ENCODE measurements at regions not wholly inside any gene's neighbourhood (a gene's known extent, or its start where the extent isn't known, plus 50 kb on each side); places are given as distances from the start of the nearest gene placed in this dataset.
A peak's percentile ranks its signal among the peaks of the same experiment; 100 is the strongest.

- no peak for DNase-seq
- intact Hi-C loops (cut with DNase I), result no loop called here
- no peak for TF ChIP-seq CTCF (IDR thresholded peaks at IDR 0.05)
- Histone ChIP-seq H3K4me3 (no peak overlapping the region), H3K36me3 (no peaks in the 10 kb centered on the region), H3K4me1 (peaks cover 7% of the 10 kb centered on the region), H3K9me3 (no peaks in the 10 kb centered on the region), H3K27ac (no peak overlapping the region), H3K27me3 (ENCODE audit: low read depth) (no peaks in the 10 kb centered on the region)
- ATAC-seq, result no peak
Observed at GRCh38 chr14:53529519-53529918, 376.4 kb upstream of the DDHD1 start.

- no peaks in the 10 kb centered on the region for H3K36me3 ChIP-seq
Observed at GRCh38 chr14:53528185-53528671, 375.1 kb upstream of the DDHD1 start.

GRCh38 chr14:53526200-53526599 is 373.1 kb upstream of the DDHD1 start:
- H3K9me3 ChIP-seq, result no peaks in the 10 kb centered on the region
- H3K4me3 ChIP-seq, result no peak overlapping the region
- no peak for TF ChIP-seq CTCF (IDR thresholded peaks at IDR 0.05)
- H3K27ac ChIP-seq, result no peak overlapping the region
- H3K27me3 ChIP-seq (ENCODE audit: low read depth), result no peaks in the 10 kb centered on the region
- H3K4me1 ChIP-seq, result peaks cover 7% of the 10 kb centered on the region
- intact Hi-C loops (cut with DNase I), result no loop called here
- no peak for ATAC-seq
- DNase-seq, result no peak
- no peaks in the 10 kb centered on the region for H3K36me3 ChIP-seq

More at GRCh38 chr14:53528185-53528671, 375.1 kb upstream of the DDHD1 start:
- intact Hi-C loops (cut with DNase I), result no loop called here
- DNase-seq (peak; percentile 46), ATAC-seq (peak; percentile 85 to 86)
- Histone ChIP-seq H3K9me3 (no peaks in the 10 kb centered on the region), H3K27me3 (ENCODE audit: low read depth) (no peaks in the 10 kb centered on the region), H3K4me1 (peaks cover 7% of the 10 kb centered on the region), H3K27ac (no peak overlapping the region), H3K4me3 (no peak overlapping the region)
- TF ChIP-seq CTCF (IDR thresholded peaks at IDR 0.05), result no peak

GRCh38 chr14:53525608-53526007 is 372.5 kb upstream of the DDHD1 start:
- TF ChIP-seq CTCF (IDR thresholded peaks at IDR 0.05), result no peak
- H3K27ac ChIP-seq, result no peak overlapping the region
- no peaks in the 10 kb centered on the region for H3K27me3 ChIP-seq (ENCODE audit: low read depth)
- intact Hi-C loops (cut with DNase I), result no loop called here
- DNase-seq, result no peak
- H3K4me3 ChIP-seq, result no peak overlapping the region
- H3K9me3 ChIP-seq, result no peaks in the 10 kb centered on the region
- no peaks in the 10 kb centered on the region for H3K36me3 ChIP-seq
- H3K4me1 ChIP-seq, result peaks cover 7% of the 10 kb centered on the region
- ATAC-seq, result peak in 1 of 2 donors; percentile 19

- no peak for TF ChIP-seq CTCF (IDR thresholded peaks at IDR 0.05)
- Histone ChIP-seq H3K4me1 (peaks cover 7% of the 10 kb centered on the region), H3K36me3 (no peaks in the 10 kb centered on the region), H3K27me3 (ENCODE audit: low read depth) (no peaks in the 10 kb centered on the region), H3K4me3 (no peak overlapping the region), H3K27ac (no peak overlapping the region), H3K9me3 (no peaks in the 10 kb centered on the region)
- ATAC-seq, result no peak
- no peak for DNase-seq
- intact Hi-C loops (cut with DNase I), result no loop called here
Observed at GRCh38 chr14:53524391-53524790, 371.3 kb upstream of the DDHD1 start.

GRCh38 chr14:53523226-53523625 is 370.1 kb upstream of the DDHD1 start:
- ATAC-seq (no peak), DNase-seq (no peak)
- no peaks in the 10 kb centered on the region for H3K36me3 ChIP-seq
- H3K4me1 ChIP-seq, result peaks cover 7% of the 10 kb centered on the region
- H3K27ac ChIP-seq, result no peak overlapping the region
- no peak overlapping the region for H3K4me3 ChIP-seq
- H3K9me3 ChIP-seq, result no peaks in the 10 kb centered on the region
- no peak for TF ChIP-seq CTCF (IDR thresholded peaks at IDR 0.05)
- no peaks in the 10 kb centered on the region for H3K27me3 ChIP-seq (ENCODE audit: low read depth)
- intact Hi-C loops (cut with DNase I), result no loop called here
